ENCODE measurements at regions not wholly inside any gene's neighbourhood (a gene's known extent, or its start where the extent isn't known, plus 50 kb on each side); places are given as distances from the start of the nearest gene placed in this dataset.
A peak's percentile ranks its signal among the peaks of the same experiment; 100 is the strongest.

DNA sequence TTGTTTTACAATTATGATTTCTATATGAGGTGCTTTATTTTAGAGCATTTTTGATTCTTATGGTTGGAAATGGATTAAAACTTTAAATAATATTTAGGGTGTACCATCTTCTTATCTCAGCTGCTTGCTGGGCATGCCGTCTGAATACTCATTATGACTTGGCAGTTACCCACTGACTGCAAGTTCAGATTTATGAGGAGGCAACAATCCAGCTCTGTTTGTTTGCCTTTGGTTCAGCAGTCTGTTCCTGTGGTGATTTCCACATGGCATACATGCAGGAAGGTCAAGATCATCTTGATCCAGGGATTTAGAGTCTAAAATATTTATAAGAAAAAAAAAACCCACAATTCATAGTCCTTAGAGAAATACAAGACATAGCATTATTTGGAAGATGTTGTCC lies 1254.5 kb upstream of the NUDT12 start:
- Mint-ChIP-seq H3K4me3 (no peak overlapping the region), H3K27ac (no peak overlapping the region), H3K36me3 (ENCODE audit: low read depth) (no peaks in the 10 kb centered on the region), H3K27me3 (ENCODE audit: insufficient read depth) (no peaks in the 10 kb centered on the region), H3K9me3 (no peaks in the 10 kb centered on the region), H3K4me1 (peaks cover 7% of the 10 kb centered on the region)
- peaks cover 2% of the 10 kb centered on the region for H3K4me1 ChIP-seq (ENCODE audit: control insufficient read depth, insufficient read depth, low read length)
- DNase-seq = no peak
- no peak overlapping the region for H3K27ac ChIP-seq (ENCODE audit: low read depth, low read length)
- WGBS, 2 experiments (ENCODE audit: insufficient coverage in 1 of 2, insufficient read length in 1 of 2) = 84 to 100% methylated on average over 1 of the region's 1 CpG
- H3K27me3 ChIP-seq (ENCODE audit: control insufficient read depth, insufficient read depth, low read length, poor library complexity, severe bottlenecking) = no peaks in the 10 kb centered on the region
- H3K4me3 ChIP-seq (ENCODE audit: low read length) = no peak overlapping the region
- no peaks in the 10 kb centered on the region for H3K36me3 ChIP-seq (ENCODE audit: control insufficient read depth, insufficient read depth, low read length)
- no peak overlapping the region for H3K9ac ChIP-seq (ENCODE audit: extremely low read depth, low read length, poor library complexity, severe bottlenecking)
- TF ChIP-seq, protein P1, sequence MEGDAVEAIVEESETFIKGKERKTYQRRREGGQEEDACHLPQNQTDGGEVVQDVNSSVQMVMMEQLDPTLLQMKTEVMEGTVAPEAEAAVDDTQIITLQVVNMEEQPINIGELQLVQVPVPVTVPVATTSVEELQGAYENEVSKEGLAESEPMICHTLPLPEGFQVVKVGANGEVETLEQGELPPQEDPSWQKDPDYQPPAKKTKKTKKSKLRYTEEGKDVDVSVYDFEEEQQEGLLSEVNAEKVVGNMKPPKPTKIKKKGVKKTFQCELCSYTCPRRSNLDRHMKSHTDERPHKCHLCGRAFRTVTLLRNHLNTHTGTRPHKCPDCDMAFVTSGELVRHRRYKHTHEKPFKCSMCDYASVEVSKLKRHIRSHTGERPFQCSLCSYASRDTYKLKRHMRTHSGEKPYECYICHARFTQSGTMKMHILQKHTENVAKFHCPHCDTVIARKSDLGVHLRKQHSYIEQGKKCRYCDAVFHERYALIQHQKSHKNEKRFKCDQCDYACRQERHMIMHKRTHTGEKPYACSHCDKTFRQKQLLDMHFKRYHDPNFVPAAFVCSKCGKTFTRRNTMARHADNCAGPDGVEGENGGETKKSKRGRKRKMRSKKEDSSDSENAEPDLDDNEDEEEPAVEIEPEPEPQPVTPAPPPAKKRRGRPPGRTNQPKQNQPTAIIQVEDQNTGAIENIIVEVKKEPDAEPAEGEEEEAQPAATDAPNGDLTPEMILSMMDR (conservative IDR thresholded peaks at IDR 0.05) = no peak
- H3K9me3 ChIP-seq (ENCODE audit: control insufficient read depth, low read length) = no peaks in the 10 kb centered on the region

DNA sequence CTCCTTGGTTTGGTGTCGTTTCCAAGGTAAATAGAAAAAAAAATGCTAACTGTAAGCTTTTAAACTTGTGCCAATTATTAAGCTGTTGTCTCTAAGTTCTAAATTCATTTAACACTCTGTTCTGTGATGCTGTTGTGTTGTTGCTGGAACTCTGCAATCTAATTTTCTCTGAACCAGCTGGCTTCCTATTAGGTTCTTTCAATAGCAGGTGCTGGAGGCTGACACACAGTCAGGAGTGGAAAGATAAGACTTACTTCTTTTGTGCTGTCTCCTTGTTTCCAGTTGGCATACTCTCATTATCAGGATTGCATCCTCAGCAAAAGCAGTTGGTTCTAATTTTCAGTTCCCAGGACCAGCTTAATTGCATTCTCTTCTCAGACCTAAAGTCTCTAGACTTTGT lies 1252.6 kb upstream of the NUDT12 start:
- H3K9me3 Mint-ChIP-seq = peaks cover 4% of the 10 kb centered on the region
- 83% methylated on average over 1 of the region's 1 CpG; no CpG with 5 or more reads in 1 of the 2 experiments for WGBS, 2 experiments (ENCODE audit: insufficient coverage in 1 of 2, insufficient read length in 1 of 2)

DNA sequence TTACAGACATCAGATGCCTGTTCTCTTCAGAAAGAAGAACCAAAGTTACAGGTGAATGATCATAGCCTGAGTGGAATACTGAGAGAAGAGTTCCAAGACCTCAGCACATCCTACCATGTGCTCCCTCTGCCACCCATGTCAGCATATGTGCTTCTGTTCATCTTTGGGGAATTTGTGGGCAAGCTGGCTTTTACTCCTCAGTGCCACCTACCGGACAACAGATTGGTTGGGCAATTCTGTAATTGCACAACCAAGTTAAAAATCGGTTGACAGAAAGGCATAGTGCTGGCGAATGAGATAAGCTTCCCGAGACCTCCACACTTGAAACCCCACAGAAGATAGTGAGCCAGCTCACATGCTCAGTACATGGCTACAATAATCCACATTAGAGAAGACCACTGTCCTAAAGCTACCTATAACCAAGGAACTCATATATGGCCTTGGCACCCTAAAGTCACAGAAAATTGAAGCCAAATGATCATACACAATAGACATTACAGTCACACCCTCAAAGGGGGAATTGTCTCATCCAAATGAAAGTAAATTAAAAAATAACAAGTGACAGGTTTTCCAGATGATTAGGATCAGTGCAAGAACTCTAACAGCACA lies 1238.0 kb upstream of the NUDT12 start:
- Histone ChIP-seq H3K9ac (ENCODE audit: extremely low read depth, low read length, poor library complexity, severe bottlenecking) (no peak overlapping the region), H3K9me3 (ENCODE audit: control insufficient read depth, low read length) (no peaks in the 10 kb centered on the region), H3K4me1 (ENCODE audit: control insufficient read depth, insufficient read depth, low read length) (no peaks in the 10 kb centered on the region), H3K27me3 (ENCODE audit: control insufficient read depth, insufficient read depth, low read length, poor library complexity, severe bottlenecking) (no peaks in the 10 kb centered on the region), H3K36me3 (ENCODE audit: control insufficient read depth, insufficient read depth, low read length) (no peaks in the 10 kb centered on the region), H3K4me3 (ENCODE audit: low read length) (no peak overlapping the region), H3K27ac (ENCODE audit: low read depth, low read length) (no peak overlapping the region)
- 78 to 100% methylated on average over 1 to 4 of the region's 4 CpGs for WGBS, 2 experiments (ENCODE audit: insufficient coverage in 1 of 2, insufficient read length in 1 of 2)
- Mint-ChIP-seq H3K4me3 (no peak overlapping the region), H3K36me3 (ENCODE audit: low read depth) (no peaks in the 10 kb centered on the region), H3K4me1 (no peaks in the 10 kb centered on the region), H3K27ac (no peak overlapping the region), H3K9me3 (no peaks in the 10 kb centered on the region), H3K27me3 (ENCODE audit: insufficient read depth) (peaks cover 2% of the 10 kb centered on the region)
- TF ChIP-seq, protein P1 (conservative IDR thresholded peaks at IDR 0.05) = peak; percentile 80
- DNase-seq = peak; percentile 71

More for the DNA sequence above, 1252.6 kb upstream of the NUDT12 start:
- peaks cover 7% of the 10 kb centered on the region for H3K4me1 Mint-ChIP-seq
- DNase-seq = no peak
- no peak overlapping the region for H3K4me3 Mint-ChIP-seq
- Histone ChIP-seq H3K27ac (ENCODE audit: low read depth, low read length) (no peak overlapping the region), H3K9me3 (ENCODE audit: control insufficient read depth, low read length) (no peaks in the 10 kb centered on the region), H3K4me1 (ENCODE audit: control insufficient read depth, insufficient read depth, low read length) (peaks cover 2% of the 10 kb centered on the region), H3K4me3 (ENCODE audit: low read length) (no peak overlapping the region), H3K27me3 (ENCODE audit: control insufficient read depth, insufficient read depth, low read length, poor library complexity, severe bottlenecking) (no peaks in the 10 kb centered on the region), H3K9ac (ENCODE audit: extremely low read depth, low read length, poor library complexity, severe bottlenecking) (no peak overlapping the region), H3K36me3 (ENCODE audit: control insufficient read depth, insufficient read depth, low read length) (no peaks in the 10 kb centered on the region)
- TF ChIP-seq, protein P1 (conservative IDR thresholded peaks at IDR 0.05) = no peak
- H3K36me3 Mint-ChIP-seq (ENCODE audit: low read depth) = no peaks in the 10 kb centered on the region
- no peak overlapping the region for H3K27ac Mint-ChIP-seq
- H3K27me3 Mint-ChIP-seq (ENCODE audit: insufficient read depth) = no peaks in the 10 kb centered on the region

Measured in endodermal cell (in vitro differentiated cells).